Thoracic aorta (tissue), 2 donors: ENCODE measurements at regions not wholly inside any gene's neighbourhood (a gene's known extent, or its start where the extent isn't known, plus 50 kb on each side); places are given as distances from the start of the nearest gene placed in this dataset.

Experiments
- ATAC-seq: fragments of 150-250 bp; one replicate; pipeline ENCODE4 v1.8.0; 2017; ENCODE audit warnings: low read depth; ENCODE audit not compliant: insufficient number of reproducible peaks, low FRiP score
- DNase-seq: peaks from one replicate; pipeline ENCODE4 v3.0.0-alpha.2; 2020; ENCODE audit warnings: low spot score
- H3K27ac ChIP-seq, 2 donors: fragments of 200-600 bp; sonication (generic); 1 replicate in 1 of 2; 2 replicates in 1 of 2; pipeline ENCODE4 v1.5.1; 2016; ENCODE audit warnings: mild to moderate bottlenecking in 2 of 2, moderate library complexity in 2 of 2
- H3K27me3 ChIP-seq: fragments of 200-600 bp; sonication (generic); replicated peaks from 2 replicates; pipeline ENCODE4 v1.6.0; 2016; ENCODE audit warnings: mild to moderate bottlenecking; ENCODE audit not compliant: insufficient read depth
- H3K36me3 ChIP-seq: fragments of 200-600 bp; sonication (generic); one replicate; pipeline ENCODE4 v1.5.1; 2016
- H3K4me1 ChIP-seq, 2 donors: fragments of 200-600 bp; sonication (generic); 1 replicate in 1 of 2; 2 replicates in 1 of 2; pipeline versions ENCODE4 v1.5.1 to v1.6.0; 2016; ENCODE audit warnings: low read depth in 2 of 2, mild to moderate bottlenecking in 1 of 2; ENCODE audit not compliant: control insufficient read depth in 1 of 2
- H3K4me3 ChIP-seq: fragments of 200-600 bp; sonication (generic); 2 replicates; pipeline ENCODE4 v1.5.1; 2016; ENCODE audit warnings: mild to moderate bottlenecking
- H3K9me3 ChIP-seq: fragments of 200-600 bp; sonication (generic); 2 replicates; pipeline ENCODE4 v1.5.1; 2016
- CTCF ChIP-seq: fragments of 200-600 bp; sonication (generic); IDR thresholded peaks from one replicate; pipeline ENCODE4 v1.5.1; 2019; ENCODE audit warnings: antibody characterized with exemption

- Histone ChIP-seq H3K27ac (no peak overlapping the region), H3K4me1 (no peaks in the 10 kb centered on the region), H3K4me3 (no peak overlapping the region), H3K36me3 (no peaks in the 10 kb centered on the region), H3K9me3 (no peaks in the 10 kb centered on the region), H3K27me3 (no peaks in the 10 kb centered on the region)
- ATAC-seq (no peak), DNase-seq (no peak)
- TF ChIP-seq CTCF: no peak
These were observed 696.8 kb upstream of the MBL2 start for GRCh38 chr10:53469383-53469782.

GRCh38 chr10:53463539-53463938 lies 691.0 kb upstream of the MBL2 start:
- Histone ChIP-seq H3K36me3 (no peaks in the 10 kb centered on the region), H3K9me3 (no peaks in the 10 kb centered on the region), H3K27me3 (no peaks in the 10 kb centered on the region), H3K4me1 (no peaks in the 10 kb centered on the region), H3K4me3 (no peak overlapping the region), H3K27ac (no peak overlapping the region)
- TF ChIP-seq CTCF: no peak
- no peak for ATAC-seq
- DNase-seq: no peak

GRCh38 chr10:53458007-53458406 lies 685.4 kb upstream of the MBL2 start:
- no peak overlapping the region for H3K4me3 ChIP-seq
- no peaks in the 10 kb centered on the region for H3K36me3 ChIP-seq
- TF ChIP-seq CTCF: no peak
- H3K27ac ChIP-seq: no peak overlapping the region
- ATAC-seq (no peak), DNase-seq (no peak)
- no peaks in the 10 kb centered on the region for H3K4me1 ChIP-seq
- H3K9me3 ChIP-seq: no peaks in the 10 kb centered on the region
- H3K27me3 ChIP-seq: no peaks in the 10 kb centered on the region

- H3K27me3 ChIP-seq: no peaks in the 10 kb centered on the region
- no peak overlapping the region for H3K27ac ChIP-seq
- DNase-seq (no peak), ATAC-seq (no peak)
- no peaks in the 10 kb centered on the region for H3K9me3 ChIP-seq
- H3K4me3 ChIP-seq: no peak overlapping the region
- H3K4me1 ChIP-seq: no peaks in the 10 kb centered on the region
- no peaks in the 10 kb centered on the region for H3K36me3 ChIP-seq
- TF ChIP-seq CTCF: no peak
These were observed 680.6 kb upstream of the MBL2 start for GRCh38 chr10:53453196-53453595.

GRCh38 chr10:53447576-53447975 lies 675.0 kb upstream of the MBL2 start:
- no peaks in the 10 kb centered on the region for H3K36me3 ChIP-seq
- H3K4me3 ChIP-seq: no peak overlapping the region
- H3K4me1 ChIP-seq: no peaks in the 10 kb centered on the region
- ATAC-seq (no peak), DNase-seq (no peak)
- no peaks in the 10 kb centered on the region for H3K9me3 ChIP-seq
- no peak overlapping the region for H3K27ac ChIP-seq
- no peaks in the 10 kb centered on the region for H3K27me3 ChIP-seq
- TF ChIP-seq CTCF: no peak
